ENCODE measurements at regions not wholly inside any gene's neighbourhood (a gene's known extent, or its start where the extent isn't known, plus 50 kb on each side); places are given as distances from the start of the nearest gene placed in this dataset.

GRCh38 chr4:164529058-164529457 is 224.9 kb upstream of the SMIM31 start:
- H3K27ac ChIP-seq = no peak overlapping the region
- no peak for DNase-seq (ENCODE audit: low spot score)
- no peak overlapping the region for H3K4me3 ChIP-seq
- TF ChIP-seq, protein P1, sequence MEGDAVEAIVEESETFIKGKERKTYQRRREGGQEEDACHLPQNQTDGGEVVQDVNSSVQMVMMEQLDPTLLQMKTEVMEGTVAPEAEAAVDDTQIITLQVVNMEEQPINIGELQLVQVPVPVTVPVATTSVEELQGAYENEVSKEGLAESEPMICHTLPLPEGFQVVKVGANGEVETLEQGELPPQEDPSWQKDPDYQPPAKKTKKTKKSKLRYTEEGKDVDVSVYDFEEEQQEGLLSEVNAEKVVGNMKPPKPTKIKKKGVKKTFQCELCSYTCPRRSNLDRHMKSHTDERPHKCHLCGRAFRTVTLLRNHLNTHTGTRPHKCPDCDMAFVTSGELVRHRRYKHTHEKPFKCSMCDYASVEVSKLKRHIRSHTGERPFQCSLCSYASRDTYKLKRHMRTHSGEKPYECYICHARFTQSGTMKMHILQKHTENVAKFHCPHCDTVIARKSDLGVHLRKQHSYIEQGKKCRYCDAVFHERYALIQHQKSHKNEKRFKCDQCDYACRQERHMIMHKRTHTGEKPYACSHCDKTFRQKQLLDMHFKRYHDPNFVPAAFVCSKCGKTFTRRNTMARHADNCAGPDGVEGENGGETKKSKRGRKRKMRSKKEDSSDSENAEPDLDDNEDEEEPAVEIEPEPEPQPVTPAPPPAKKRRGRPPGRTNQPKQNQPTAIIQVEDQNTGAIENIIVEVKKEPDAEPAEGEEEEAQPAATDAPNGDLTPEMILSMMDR (IDR thresholded peaks at IDR 0.05) = no peak

- H3K4me3 ChIP-seq = no peak overlapping the region
- TF ChIP-seq, protein P1 (IDR thresholded peaks at IDR 0.05) = no peak
- no peak overlapping the region for H3K27ac ChIP-seq
- no peak for DNase-seq (ENCODE audit: low spot score)
These were observed 224.4 kb upstream of the SMIM31 start for GRCh38 chr4:164529486-164529885.

DNA sequence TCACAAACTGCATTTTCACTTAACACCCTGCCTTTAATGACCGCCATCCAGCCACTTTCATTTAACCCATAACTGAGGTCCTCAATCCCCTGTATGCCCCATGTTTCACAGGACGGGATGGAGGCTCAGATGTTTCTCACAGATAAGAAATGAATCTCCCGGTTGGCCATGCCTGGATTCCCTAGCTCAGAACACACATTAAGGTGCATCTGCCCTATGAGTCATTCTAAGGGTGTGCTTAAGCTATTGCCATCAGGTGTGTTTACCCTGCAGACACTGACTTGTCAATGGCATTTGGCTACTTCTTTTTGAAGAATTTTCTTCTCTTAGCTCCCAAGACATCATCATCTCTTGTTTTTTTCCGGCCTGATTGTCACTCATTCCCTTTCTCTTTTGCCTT is 222.6 kb upstream of the SMIM31 start:
- DNase-seq (ENCODE audit: low spot score) = no peak
- Histone ChIP-seq H3K4me3 (no peak overlapping the region), H3K27ac (no peak overlapping the region)
- TF ChIP-seq, protein P1 (IDR thresholded peaks at IDR 0.05) = no peak

- no peak for DNase-seq (ENCODE audit: low spot score)
- Histone ChIP-seq H3K27ac (no peak overlapping the region), H3K4me3 (no peak overlapping the region)
- TF ChIP-seq, protein P1 (IDR thresholded peaks at IDR 0.05) = no peak
These were observed 217.1 kb upstream of the SMIM31 start for GRCh38 chr4:164536814-164537213.

- Histone ChIP-seq H3K27ac (no peak overlapping the region), H3K4me3 (no peak overlapping the region)
- no peak for DNase-seq (ENCODE audit: low spot score)
- TF ChIP-seq, protein P1 (IDR thresholded peaks at IDR 0.05) = no peak
These were observed 215.8 kb upstream of the SMIM31 start for GRCh38 chr4:164538097-164538496.

- H3K27ac ChIP-seq = no peak overlapping the region
- TF ChIP-seq, protein P1 (IDR thresholded peaks at IDR 0.05) = no peak
- no peak for DNase-seq (ENCODE audit: low spot score)
- H3K4me3 ChIP-seq = no peak overlapping the region
These were observed 212.9 kb upstream of the SMIM31 start for GRCh38 chr4:164540987-164541386.

DNA sequence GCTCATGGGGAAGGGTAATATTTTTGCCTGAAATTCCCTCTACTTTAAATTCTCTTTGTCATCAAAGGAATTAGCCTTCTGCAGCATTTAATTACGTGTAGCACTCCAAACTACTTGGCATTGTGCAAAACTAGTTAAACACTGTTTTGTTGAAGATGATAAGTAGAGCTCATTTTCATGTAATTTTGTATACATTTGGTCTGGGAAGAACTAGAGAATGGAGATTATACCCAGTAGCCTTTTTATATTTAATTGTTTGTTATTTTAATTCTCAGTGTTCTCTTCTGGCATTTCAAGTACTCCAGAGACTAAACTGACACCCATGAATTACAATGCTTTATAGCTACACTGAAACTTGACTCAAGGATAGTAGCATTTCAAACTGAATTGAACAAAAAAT is 211.5 kb upstream of the SMIM31 start:
- TF ChIP-seq, protein P1 (IDR thresholded peaks at IDR 0.05) = no peak

More for the DNA sequence above, 211.5 kb upstream of the SMIM31 start:
- DNase-seq (ENCODE audit: low spot score) = no peak
- no peak overlapping the region for H3K27ac ChIP-seq
- no peak overlapping the region for H3K4me3 ChIP-seq

Measured in coronary artery (tissue), 2 donors.